Retinal pigment epithelial cell (primary cell): ENCODE measurements at regions not wholly inside any gene's neighbourhood (a gene's known extent, or its start where the extent isn't known, plus 50 kb on each side); places are given as distances from the start of the nearest gene placed in this dataset.

ENCODE experiments used
- DNase-seq: peaks from one replicate; pipeline ENCODE4 v3.0.0-alpha.2; 2010; ENCODE audit warnings: low read depth
- H3K4me3 ChIP-seq: 2 replicates; pipeline ENCODE4 v1.5.1; 2011; ENCODE audit warnings: mild to moderate bottlenecking, low read length, control low read depth, moderate library complexity
- CTCF ChIP-seq: conservative IDR thresholded peaks from 2 replicates; pipeline ENCODE4 v1.5.1; 2011; ENCODE audit warnings: low read depth, low read length, control low read depth, inconsistent platforms

GRCh38 chr5:31000287-31000686 is 193.2 kb upstream of the CDH6 start:
- no peak for TF ChIP-seq CTCF
- DNase-seq = no peak
- no peak overlapping the region for H3K4me3 ChIP-seq

GRCh38 chr5:30997681-30998080 is 195.8 kb upstream of the CDH6 start:
- no peak overlapping the region for H3K4me3 ChIP-seq
- no peak for TF ChIP-seq CTCF
- no peak for DNase-seq

GRCh38 chr5:30994902-30995301 is 198.6 kb upstream of the CDH6 start:
- TF ChIP-seq CTCF = no peak
- H3K4me3 ChIP-seq = no peak overlapping the region
- no peak for DNase-seq

- no peak for DNase-seq
- H3K4me3 ChIP-seq = no peak overlapping the region
- TF ChIP-seq CTCF = no peak
These were observed 199.3 kb upstream of the CDH6 start for GRCh38 chr5:30994176-30994575.

- no peak for TF ChIP-seq CTCF
- DNase-seq = no peak
These were observed 202.0 kb upstream of the CDH6 start for GRCh38 chr5:30991462-30991861.

GRCh38 chr5:30981576-30981975 is 211.9 kb upstream of the CDH6 start:
- H3K4me3 ChIP-seq = no peak overlapping the region
- no peak for TF ChIP-seq CTCF
- DNase-seq = peak; percentile 9

More at GRCh38 chr5:30991462-30991861, 202.0 kb upstream of the CDH6 start:
- no peak overlapping the region for H3K4me3 ChIP-seq

- TF ChIP-seq CTCF = no peak
- no peak for DNase-seq
- H3K4me3 ChIP-seq = no peak overlapping the region
These were observed 224.5 kb upstream of the CDH6 start for GRCh38 chr5:30968971-30969370.
